ENCODE measurements at regions not wholly inside any gene's neighbourhood (a gene's known extent, or its start where the extent isn't known, plus 50 kb on each side); places are given as distances from the start of the nearest gene placed in this dataset.

DNA sequence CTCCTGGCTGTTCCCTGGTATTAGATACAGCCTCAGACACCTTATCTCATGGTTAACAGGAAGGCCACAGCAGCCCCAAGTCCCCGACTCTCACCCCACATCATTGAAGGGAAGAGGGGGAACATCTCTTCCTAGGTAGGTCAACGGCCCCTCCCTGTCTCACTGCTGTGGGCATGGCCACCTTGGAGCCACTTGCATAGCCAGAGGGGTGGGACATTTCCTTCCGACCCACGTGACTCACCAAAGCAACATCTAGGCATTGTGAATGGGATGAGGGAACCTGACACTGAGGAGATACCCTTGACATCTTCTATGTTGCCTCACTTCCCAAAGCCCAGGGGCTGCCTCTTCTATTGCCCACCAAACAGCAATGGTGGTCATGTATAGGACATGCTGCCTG is 68.5 kb upstream of the GPR26 start:
- TF ChIP-seq, protein P1, sequence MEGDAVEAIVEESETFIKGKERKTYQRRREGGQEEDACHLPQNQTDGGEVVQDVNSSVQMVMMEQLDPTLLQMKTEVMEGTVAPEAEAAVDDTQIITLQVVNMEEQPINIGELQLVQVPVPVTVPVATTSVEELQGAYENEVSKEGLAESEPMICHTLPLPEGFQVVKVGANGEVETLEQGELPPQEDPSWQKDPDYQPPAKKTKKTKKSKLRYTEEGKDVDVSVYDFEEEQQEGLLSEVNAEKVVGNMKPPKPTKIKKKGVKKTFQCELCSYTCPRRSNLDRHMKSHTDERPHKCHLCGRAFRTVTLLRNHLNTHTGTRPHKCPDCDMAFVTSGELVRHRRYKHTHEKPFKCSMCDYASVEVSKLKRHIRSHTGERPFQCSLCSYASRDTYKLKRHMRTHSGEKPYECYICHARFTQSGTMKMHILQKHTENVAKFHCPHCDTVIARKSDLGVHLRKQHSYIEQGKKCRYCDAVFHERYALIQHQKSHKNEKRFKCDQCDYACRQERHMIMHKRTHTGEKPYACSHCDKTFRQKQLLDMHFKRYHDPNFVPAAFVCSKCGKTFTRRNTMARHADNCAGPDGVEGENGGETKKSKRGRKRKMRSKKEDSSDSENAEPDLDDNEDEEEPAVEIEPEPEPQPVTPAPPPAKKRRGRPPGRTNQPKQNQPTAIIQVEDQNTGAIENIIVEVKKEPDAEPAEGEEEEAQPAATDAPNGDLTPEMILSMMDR (IDR thresholded peaks at IDR 0.05): no peak
- no peak for TF ChIP-seq POLR2A (IDR thresholded peaks at IDR 0.05)

All from stomach (tissue), 4 donors.